ENCODE measurements at regions not wholly inside any gene's neighbourhood (a gene's known extent, or its start where the extent isn't known, plus 50 kb on each side); places are given as distances from the start of the nearest gene placed in this dataset.

DNA sequence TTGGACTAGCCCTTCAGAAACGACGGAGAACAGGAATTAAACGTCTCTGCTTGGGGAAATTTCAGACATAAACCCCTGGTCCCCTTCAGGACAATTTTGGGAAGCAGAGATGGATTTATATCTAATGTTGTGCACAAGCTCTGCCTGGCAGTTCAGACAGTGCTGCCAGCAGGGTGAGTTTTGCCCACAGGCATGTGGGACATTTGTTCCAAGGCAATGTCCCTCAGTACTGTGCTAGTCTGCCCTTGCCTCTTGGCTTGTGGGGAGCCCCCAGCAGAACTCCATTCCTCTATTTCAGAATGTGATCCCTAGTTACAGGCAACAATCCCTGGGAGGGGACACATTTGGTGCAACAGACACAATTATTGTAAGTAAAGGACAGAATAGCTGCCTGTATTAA, 76.5 kb upstream of the GPR12 start:
- H3K27ac ChIP-seq (replicated peaks), result no peak overlapping the region
- no peak for TF ChIP-seq GABPA (IDR thresholded peaks at IDR 0.05; ENCODE audit: low read depth)
- TF ChIP-seq SPI1 (IDR thresholded peaks at IDR 0.05; ENCODE audit: borderline replicate concordance, low read depth), result no peak
- TF ChIP-seq, protein P1, sequence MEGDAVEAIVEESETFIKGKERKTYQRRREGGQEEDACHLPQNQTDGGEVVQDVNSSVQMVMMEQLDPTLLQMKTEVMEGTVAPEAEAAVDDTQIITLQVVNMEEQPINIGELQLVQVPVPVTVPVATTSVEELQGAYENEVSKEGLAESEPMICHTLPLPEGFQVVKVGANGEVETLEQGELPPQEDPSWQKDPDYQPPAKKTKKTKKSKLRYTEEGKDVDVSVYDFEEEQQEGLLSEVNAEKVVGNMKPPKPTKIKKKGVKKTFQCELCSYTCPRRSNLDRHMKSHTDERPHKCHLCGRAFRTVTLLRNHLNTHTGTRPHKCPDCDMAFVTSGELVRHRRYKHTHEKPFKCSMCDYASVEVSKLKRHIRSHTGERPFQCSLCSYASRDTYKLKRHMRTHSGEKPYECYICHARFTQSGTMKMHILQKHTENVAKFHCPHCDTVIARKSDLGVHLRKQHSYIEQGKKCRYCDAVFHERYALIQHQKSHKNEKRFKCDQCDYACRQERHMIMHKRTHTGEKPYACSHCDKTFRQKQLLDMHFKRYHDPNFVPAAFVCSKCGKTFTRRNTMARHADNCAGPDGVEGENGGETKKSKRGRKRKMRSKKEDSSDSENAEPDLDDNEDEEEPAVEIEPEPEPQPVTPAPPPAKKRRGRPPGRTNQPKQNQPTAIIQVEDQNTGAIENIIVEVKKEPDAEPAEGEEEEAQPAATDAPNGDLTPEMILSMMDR (IDR thresholded peaks at IDR 0.05; ENCODE audit: insufficient read depth, low read length), result no peak
- no peak for TF ChIP-seq POLR2AphosphoS5 (IDR thresholded peaks at IDR 0.05; ENCODE audit: low read depth)
- TF ChIP-seq, protein P2, sequence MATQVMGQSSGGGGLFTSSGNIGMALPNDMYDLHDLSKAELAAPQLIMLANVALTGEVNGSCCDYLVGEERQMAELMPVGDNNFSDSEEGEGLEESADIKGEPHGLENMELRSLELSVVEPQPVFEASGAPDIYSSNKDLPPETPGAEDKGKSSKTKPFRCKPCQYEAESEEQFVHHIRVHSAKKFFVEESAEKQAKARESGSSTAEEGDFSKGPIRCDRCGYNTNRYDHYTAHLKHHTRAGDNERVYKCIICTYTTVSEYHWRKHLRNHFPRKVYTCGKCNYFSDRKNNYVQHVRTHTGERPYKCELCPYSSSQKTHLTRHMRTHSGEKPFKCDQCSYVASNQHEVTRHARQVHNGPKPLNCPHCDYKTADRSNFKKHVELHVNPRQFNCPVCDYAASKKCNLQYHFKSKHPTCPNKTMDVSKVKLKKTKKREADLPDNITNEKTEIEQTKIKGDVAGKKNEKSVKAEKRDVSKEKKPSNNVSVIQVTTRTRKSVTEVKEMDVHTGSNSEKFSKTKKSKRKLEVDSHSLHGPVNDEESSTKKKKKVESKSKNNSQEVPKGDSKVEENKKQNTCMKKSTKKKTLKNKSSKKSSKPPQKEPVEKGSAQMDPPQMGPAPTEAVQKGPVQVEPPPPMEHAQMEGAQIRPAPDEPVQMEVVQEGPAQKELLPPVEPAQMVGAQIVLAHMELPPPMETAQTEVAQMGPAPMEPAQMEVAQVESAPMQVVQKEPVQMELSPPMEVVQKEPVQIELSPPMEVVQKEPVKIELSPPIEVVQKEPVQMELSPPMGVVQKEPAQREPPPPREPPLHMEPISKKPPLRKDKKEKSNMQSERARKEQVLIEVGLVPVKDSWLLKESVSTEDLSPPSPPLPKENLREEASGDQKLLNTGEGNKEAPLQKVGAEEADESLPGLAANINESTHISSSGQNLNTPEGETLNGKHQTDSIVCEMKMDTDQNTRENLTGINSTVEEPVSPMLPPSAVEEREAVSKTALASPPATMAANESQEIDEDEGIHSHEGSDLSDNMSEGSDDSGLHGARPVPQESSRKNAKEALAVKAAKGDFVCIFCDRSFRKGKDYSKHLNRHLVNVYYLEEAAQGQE (IDR thresholded peaks at IDR 0.05; ENCODE audit: insufficient replicate concordance, low read depth), result no peak

DNA sequence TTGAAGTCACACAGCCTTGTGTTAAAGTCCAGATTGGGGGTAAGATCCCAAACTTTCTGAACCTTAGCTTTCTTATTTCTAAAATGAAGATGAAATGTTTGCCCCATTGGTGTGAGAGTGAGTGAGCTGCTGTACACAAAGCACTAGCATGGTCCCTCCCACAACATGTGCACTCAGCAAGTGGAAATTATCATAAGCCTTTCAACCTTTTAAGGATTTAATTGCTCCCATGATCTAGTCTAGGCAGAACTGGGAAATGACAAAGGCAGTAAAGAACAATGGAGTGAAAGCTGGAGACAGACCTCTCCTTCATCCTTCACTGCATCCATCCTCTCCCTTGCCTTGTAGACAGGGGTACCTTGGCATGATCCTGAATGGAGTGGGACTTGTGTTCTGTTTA, 76.0 kb upstream of the GPR12 start:
- H3K27ac ChIP-seq (replicated peaks), result no peak overlapping the region
- no peak for DNase-seq (ENCODE audit: low read depth in 1 of 2, low spot score in 1 of 2)
- peaks cover 4% of the 10 kb centered on the region for H3K27me3 ChIP-seq (ENCODE audit: insufficient read depth, poor library complexity, severe bottlenecking)
- H3K4me3 ChIP-seq (replicated peaks; ENCODE audit: insufficient read depth, low read length), result no peak overlapping the region
- TF ChIP-seq, protein P1 (IDR thresholded peaks at IDR 0.05; ENCODE audit: insufficient read depth, low read length), result no peak
- TF ChIP-seq GABPA (IDR thresholded peaks at IDR 0.05; ENCODE audit: low read depth) (no peak), SPI1 (IDR thresholded peaks at IDR 0.05; ENCODE audit: borderline replicate concordance, low read depth) (no peak), POLR2AphosphoS5 (IDR thresholded peaks at IDR 0.05; ENCODE audit: low read depth) (no peak)
- TF ChIP-seq, protein P2 (IDR thresholded peaks at IDR 0.05; ENCODE audit: insufficient replicate concordance, low read depth), result no peak

More for the DNA sequence above, 76.5 kb upstream of the GPR12 start:
- no peak for DNase-seq (ENCODE audit: low read depth in 1 of 2, low spot score in 1 of 2)
- Histone ChIP-seq H3K27me3 (ENCODE audit: insufficient read depth, poor library complexity, severe bottlenecking) (peaks cover 4% of the 10 kb centered on the region), H3K4me3 (replicated peaks; ENCODE audit: insufficient read depth, low read length) (no peak overlapping the region)

DNA sequence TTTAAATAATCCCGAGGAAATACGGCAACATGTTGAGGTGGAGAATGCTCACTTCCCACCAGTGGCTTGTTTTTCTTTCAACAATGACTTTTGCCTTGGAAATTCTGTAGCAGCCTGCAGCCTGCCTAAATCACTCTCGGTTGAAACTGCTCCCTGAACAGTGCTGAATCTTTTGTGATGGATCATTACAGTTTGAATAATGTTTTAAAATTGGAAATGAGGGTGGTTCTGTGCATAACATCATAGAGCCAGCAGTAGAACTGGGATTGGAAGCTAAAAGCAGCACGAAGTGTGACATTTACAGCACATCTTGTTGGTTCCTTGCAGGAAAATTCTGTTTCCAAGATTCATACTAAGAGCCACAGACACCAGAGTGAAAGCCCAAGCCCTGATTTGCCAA, 74.1 kb upstream of the GPR12 start:
- DNase-seq (ENCODE audit: low read depth in 1 of 2, low spot score in 1 of 2), result no peak
- peaks cover 4% of the 10 kb centered on the region for H3K27me3 ChIP-seq (ENCODE audit: insufficient read depth, poor library complexity, severe bottlenecking)
- TF ChIP-seq GABPA (IDR thresholded peaks at IDR 0.05; ENCODE audit: low read depth) (no peak), POLR2AphosphoS5 (IDR thresholded peaks at IDR 0.05; ENCODE audit: low read depth) (no peak), SPI1 (IDR thresholded peaks at IDR 0.05; ENCODE audit: borderline replicate concordance, low read depth) (no peak)
- TF ChIP-seq, protein P1 (IDR thresholded peaks at IDR 0.05; ENCODE audit: insufficient read depth, low read length), result no peak
- TF ChIP-seq, protein P2 (IDR thresholded peaks at IDR 0.05; ENCODE audit: insufficient replicate concordance, low read depth), result no peak
- H3K4me3 ChIP-seq (replicated peaks; ENCODE audit: insufficient read depth, low read length), result no peak overlapping the region
- no peak overlapping the region for H3K27ac ChIP-seq (replicated peaks)
